Heart left ventricle (tissue), 16 donors: ENCODE measurements at regions not wholly inside any gene's neighbourhood (a gene's known extent, or its start where the extent isn't known, plus 50 kb on each side); places are given as distances from the start of the nearest gene placed in this dataset.

Experiments
- ATAC-seq, 4 donors: fragments of 200-7000 bp; cut with Tn5 transposase; one replicate each; pipeline ENCODE4 v1.9.1; 2020 to 2022; ENCODE audit warnings: moderate library complexity in 4 of 4, mild to moderate bottlenecking in 3 of 4, moderate number of reproducible peaks in 1 of 4
- DNase-seq, 5 donors: peaks; one replicate each; pipeline ENCODE4 v3.0.0-alpha.2; 2020
- H3K27ac ChIP-seq, 12 donors: fragments of 200-600 bp; sonication (generic) in 4 of 12; one replicate each; pipeline versions ENCODE4 v1.5.0 to v1.8.0; 2016 to 2022; ENCODE audit warnings: mild to moderate bottlenecking in 2 of 12
- H3K27me3 ChIP-seq, 9 donors: fragments of 200-600 bp; sonication (generic) in 2 of 9; one replicate each; pipeline versions ENCODE4 v1.5.1 to v1.8.0; 2016 to 2022; ENCODE audit warnings: mild to moderate bottlenecking in 3 of 9
- H3K36me3 ChIP-seq, 9 donors: fragments of 200-600 bp; sonication (generic) in 2 of 9; one replicate each; pipeline versions ENCODE4 v1.5.0 to v1.8.0; 2018 to 2022; ENCODE audit warnings: mild to moderate bottlenecking in 2 of 9
- H3K4me1 ChIP-seq, 12 donors: fragments of 200-600 bp; sonication (generic) in 4 of 12; one replicate each; pipeline versions ENCODE4 v1.5.0 to v1.8.0; 2016 to 2022; ENCODE audit warnings: mild to moderate bottlenecking in 3 of 12
- H3K4me3 ChIP-seq, 12 donors: fragments of 200-600 bp; sonication (generic) in 4 of 12; one replicate each; pipeline versions ENCODE4 v1.5.0 to v1.8.0; 2017 to 2022; ENCODE audit warnings: mild to moderate bottlenecking in 9 of 12, moderate library complexity in 4 of 12
- H3K9me3 ChIP-seq, 12 donors: fragments of 200-600 bp; sonication (generic) in 4 of 12; one replicate each; pipeline versions ENCODE4 v1.5.0 to v1.8.0; 2016 to 2022; ENCODE audit warnings: mild to moderate bottlenecking in 1 of 12
- POLR2A ChIP-seq, 2 donors: fragments of 450-650 bp; IDR thresholded peaks; one replicate each; pipeline ENCODE4 v1.6.1; 2017; ENCODE audit warnings: antibody characterized with exemption in 2 of 2, mild to moderate bottlenecking in 2 of 2, moderate library complexity in 2 of 2
- WGBS, 4 donors: extraction: QIAGEN DNeasy Blood & Tissue Kit in 2 of 4; methylation state at CpG; one replicate each; pipeline versions ENCODE4 v1.1.5 to v1.1.7; 2013 to 2018; 5-methylcytosine and 5-hydroxymethylcytosine counted together
- intact Hi-C, 10 donors: fragments of 100-400 bp; cut with DNase I; formaldehyde crosslinking; loops; one replicate each; pipeline versions ENCODE4 v1.11.1 to v1.14.2; 2022
- TF ChIP-seq, protein P1 (sequence below), 12 donors: fragments of 200-600 bp; sonication (generic) in 4 of 12; IDR thresholded peaks; one replicate each; pipeline versions ENCODE4 v1.5.0 to v1.8.0; 2018 to 2022; ENCODE audit warnings: antibody characterized with exemption in 12 of 12, mild to moderate bottlenecking in 5 of 12
- donor health status: ischemic (EF 13 %, LVEDD 7.1; RV severe dilation, severe dysfunction).
- donor health status: healthy with polysubstance abuse.
- donor health status: DM: no; HTN: yes; CAD: no.
- donor health status: DM: no; HTN: no; CAD: no.
- donor health status: ischemic (EF 25% LVEDD 6.9; RV normal size, moderate dysfunction).
- donor health status: ischemic (EF 25% LVEDD 5.7; RV mildly dilated, moderate dysfunction).
- donor health status: healthy.
- donor health status: DM: yes; HTN: yes; CAD: no.
- donor health status: ischemic (EF 35%, LVEDD 5.7; RV mildly dilated, moderate dysfunction).
- donor health status: nonischemic (EF 11% LVEDD 7.7; RV severe dilation, severe dysfunction).
- donor health status: DM: yes; HTN: yes; CAD: no.
- donor health status: PGD.
- donor health status: ischemic (EF 29% LVEDD 5.4; RV normal size, mild dysfunction).
- donor health status: nonischemic (EF 23%, LVEDD 6.1; RV moderate dilation, normal function).

DNA sequence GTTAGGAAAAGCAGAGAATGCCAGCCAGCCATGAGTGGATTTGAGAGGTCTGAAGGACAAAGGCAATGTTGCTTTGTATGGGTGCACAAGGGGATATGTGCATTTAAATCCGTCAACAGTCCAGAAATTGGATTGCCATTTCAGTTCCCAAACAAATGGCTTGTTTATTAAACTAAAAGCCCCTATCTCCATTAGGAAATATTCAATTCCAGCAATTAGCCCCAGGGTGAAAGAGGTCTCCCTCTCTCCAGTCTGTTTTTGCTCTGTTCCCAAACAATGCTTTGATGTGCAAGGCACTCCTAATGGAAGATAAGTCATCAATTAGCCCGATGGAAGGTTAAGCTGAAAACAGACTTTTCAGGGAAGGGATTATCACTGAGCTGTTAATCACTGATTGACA is 101.3 kb downstream of the C9orf152 start:
- no peak overlapping the region for H3K27ac ChIP-seq
- no peak for DNase-seq
- H3K9me3 ChIP-seq, result no peaks in the 10 kb centered on the region
- no peaks in the 10 kb centered on the region for H3K27me3 ChIP-seq
- H3K4me1 ChIP-seq, result peaks cover 0 to 72% (median 55%) of the 10 kb centered on the region in 12 donors
- 74 to 79% (median 78%) methylated on average over 2 of the region's 2 CpGs for WGBS, 4 donors
- intact Hi-C loops, result no loop called here
- TF ChIP-seq POLR2A (IDR thresholded peaks at IDR 0.05), result no peak
- TF ChIP-seq, protein P1, sequence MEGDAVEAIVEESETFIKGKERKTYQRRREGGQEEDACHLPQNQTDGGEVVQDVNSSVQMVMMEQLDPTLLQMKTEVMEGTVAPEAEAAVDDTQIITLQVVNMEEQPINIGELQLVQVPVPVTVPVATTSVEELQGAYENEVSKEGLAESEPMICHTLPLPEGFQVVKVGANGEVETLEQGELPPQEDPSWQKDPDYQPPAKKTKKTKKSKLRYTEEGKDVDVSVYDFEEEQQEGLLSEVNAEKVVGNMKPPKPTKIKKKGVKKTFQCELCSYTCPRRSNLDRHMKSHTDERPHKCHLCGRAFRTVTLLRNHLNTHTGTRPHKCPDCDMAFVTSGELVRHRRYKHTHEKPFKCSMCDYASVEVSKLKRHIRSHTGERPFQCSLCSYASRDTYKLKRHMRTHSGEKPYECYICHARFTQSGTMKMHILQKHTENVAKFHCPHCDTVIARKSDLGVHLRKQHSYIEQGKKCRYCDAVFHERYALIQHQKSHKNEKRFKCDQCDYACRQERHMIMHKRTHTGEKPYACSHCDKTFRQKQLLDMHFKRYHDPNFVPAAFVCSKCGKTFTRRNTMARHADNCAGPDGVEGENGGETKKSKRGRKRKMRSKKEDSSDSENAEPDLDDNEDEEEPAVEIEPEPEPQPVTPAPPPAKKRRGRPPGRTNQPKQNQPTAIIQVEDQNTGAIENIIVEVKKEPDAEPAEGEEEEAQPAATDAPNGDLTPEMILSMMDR (IDR thresholded peaks at IDR 0.05), result no peak
- ATAC-seq, result no peak
- peaks cover 0 to 4% (median 0%) of the 10 kb centered on the region in 9 donors for H3K36me3 ChIP-seq
- H3K4me3 ChIP-seq, result no peak overlapping the region

DNA sequence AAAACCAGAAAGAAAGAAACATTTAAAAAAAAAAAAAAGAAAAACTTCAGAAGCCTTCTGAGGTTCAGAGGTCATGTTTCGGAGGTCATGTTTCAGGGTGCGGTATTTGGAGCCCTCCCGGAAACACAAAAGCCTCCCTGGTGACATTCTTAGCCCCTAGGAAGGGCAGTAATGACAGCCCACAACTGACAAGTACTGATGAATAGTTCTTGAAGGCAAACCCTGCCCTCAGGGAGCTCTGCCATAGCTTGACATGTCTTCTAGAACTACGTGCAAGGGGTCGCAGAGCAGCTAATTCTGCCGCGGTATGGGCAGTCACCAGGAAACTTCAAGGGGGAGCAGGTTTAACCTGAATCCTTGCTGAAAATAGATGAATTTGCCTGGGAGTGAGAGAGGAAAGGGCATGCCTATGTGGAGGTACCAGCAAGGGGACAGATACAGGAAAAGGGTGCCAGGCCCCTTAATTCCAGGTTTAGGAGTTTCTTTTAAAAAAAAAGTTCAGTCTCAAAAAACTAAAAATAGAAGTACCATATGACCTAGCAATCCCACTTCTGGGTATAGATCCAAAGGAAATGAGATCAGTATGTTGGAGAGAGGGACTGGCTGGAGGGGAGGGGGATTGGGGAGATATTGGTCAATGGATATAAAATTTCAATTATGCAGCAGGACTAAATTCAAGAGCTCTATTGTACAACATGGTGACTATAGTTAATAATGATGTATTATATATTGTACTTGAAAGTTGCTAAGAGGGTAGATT is 98.4 kb downstream of the C9orf152 start:
- intact Hi-C loops, result loop anchor here in 2 of 10 donors (5.0 kb wide), 2 partner anchors 42 to 43 kb away; no protein-coding TSS in a partner anchor
- Histone ChIP-seq H3K9me3 (no peaks in the 10 kb centered on the region), H3K4me1 (peaks cover 0 to 67% (median 49%) of the 10 kb centered on the region in 12 donors), H3K27me3 (no peaks in the 10 kb centered on the region), H3K36me3 (peaks cover 0 to 9% (median 0%) of the 10 kb centered on the region in 9 donors), H3K4me3 (no peak overlapping the region), H3K27ac (no peak overlapping the region)
- no peak for ATAC-seq
- no peak for TF ChIP-seq POLR2A (IDR thresholded peaks at IDR 0.05)
- TF ChIP-seq, protein P1 (IDR thresholded peaks at IDR 0.05), result no peak
- WGBS, 4 donors, result 55 to 71% (median 61%) methylated on average over 7 of the region's 7 CpGs
- no peak for DNase-seq

DNA sequence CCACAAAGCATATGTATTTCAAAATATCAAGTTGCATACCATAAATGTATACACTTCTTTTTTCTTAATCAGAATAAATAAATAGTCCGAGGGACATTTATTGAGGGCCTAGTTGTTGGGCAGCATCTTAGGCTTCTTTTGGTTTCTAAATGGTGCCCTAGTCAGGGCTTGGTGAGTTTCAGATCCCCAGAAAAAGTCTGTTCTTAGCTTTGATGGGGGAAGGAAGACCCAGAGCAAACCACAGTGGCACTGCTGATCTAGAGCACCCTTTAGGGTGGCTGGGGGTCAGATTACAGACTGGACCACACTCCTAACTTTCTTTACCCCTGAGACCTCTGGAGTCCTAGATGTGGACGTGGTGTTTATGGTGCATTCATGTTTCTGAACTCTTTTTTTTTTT is 97.8 kb downstream of the C9orf152 start:
- no peak for DNase-seq

DNA sequence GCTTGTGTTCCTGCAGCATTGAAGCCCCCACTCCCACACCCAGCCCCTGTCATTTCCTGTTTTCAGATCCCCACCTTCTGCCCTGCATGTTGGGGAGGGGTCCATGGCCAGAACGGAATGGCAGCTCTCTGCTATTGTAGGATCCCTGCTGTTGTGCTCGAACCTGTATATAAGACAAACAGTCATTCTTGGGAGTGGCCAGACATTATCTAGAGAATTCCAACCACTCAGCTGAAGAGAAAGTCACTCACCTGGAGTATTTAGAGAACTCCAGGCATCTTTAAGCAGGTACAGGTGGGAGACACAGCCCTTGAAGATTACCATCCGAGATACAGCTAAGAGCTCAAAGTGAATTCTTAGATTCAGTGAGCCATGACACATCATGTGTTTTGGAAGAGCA is 96.1 kb downstream of the C9orf152 start:
- ATAC-seq, result no peak
- intact Hi-C loops, result loop anchor here in 2 of 10 donors (5.0 kb wide), 2 partner anchors 40 to 45 kb away; no protein-coding TSS in a partner anchor
- H3K27ac ChIP-seq, result no peak overlapping the region
- H3K27me3 ChIP-seq, result no peaks in the 10 kb centered on the region
- TF ChIP-seq, protein P1 (IDR thresholded peaks at IDR 0.05), result no peak
- no peak for TF ChIP-seq POLR2A (IDR thresholded peaks at IDR 0.05)
- peaks cover 0 to 70% (median 50%) of the 10 kb centered on the region in 12 donors for H3K4me1 ChIP-seq
- H3K4me3 ChIP-seq, result no peak overlapping the region
- peaks cover 0 to 7% (median 0%) of the 10 kb centered on the region in 9 donors for H3K36me3 ChIP-seq
- 61 to 86% (median 72%) methylated on average over 3 of the region's 3 CpGs for WGBS, 4 donors
- DNase-seq, result no peak
- H3K9me3 ChIP-seq, result no peaks in the 10 kb centered on the region

More for the DNA sequence above, 97.8 kb downstream of the C9orf152 start:
- Histone ChIP-seq H3K4me3 (no peak overlapping the region), H3K36me3 (peaks cover 0 to 7% (median 0%) of the 10 kb centered on the region in 9 donors), H3K27me3 (no peaks in the 10 kb centered on the region), H3K27ac (no peak overlapping the region), H3K9me3 (no peaks in the 10 kb centered on the region), H3K4me1 (peaks cover 0 to 67% (median 49%) of the 10 kb centered on the region in 12 donors)
- intact Hi-C loops, result loop anchor here in 2 of 10 donors (5.0 kb wide), 2 partner anchors 42 to 43 kb away; no protein-coding TSS in a partner anchor
- 71 to 94% (median 88%) methylated on average over 2 of the region's 2 CpGs for WGBS, 4 donors
- no peak for ATAC-seq
- TF ChIP-seq, protein P1 (IDR thresholded peaks at IDR 0.05), result no peak
- TF ChIP-seq POLR2A (IDR thresholded peaks at IDR 0.05), result no peak
